Stimulated activated CD4-positive, alpha-beta T cell treated with anti-CD3 and anti-CD28 coated beads, Interleukin-12 subunit alpha, Interleukin-12 subunit beta, amount 100 ng/mL, for 4 hours (primary cell): ENCODE measurements at regions not wholly inside any gene's neighbourhood (a gene's known extent, or its start where the extent isn't known, plus 50 kb on each side); places are given as distances from the start of the nearest gene placed in this dataset.
"Not testable (repeated sequence)": the region's sequence is repeated elsewhere in the genome, so short reads cannot be mapped to it uniquely, and the experiment has no call there.

Source experiments
- DNase-seq: peaks from one replicate; pipeline ENCODE4 v3.0.0-alpha.2; 2020

- no peak for DNase-seq
Observed at GRCh38 chrY:12459965-12460364, 241.1 kb upstream of the USP9Y start.

GRCh38 chrY:12464155-12464554 lies 236.9 kb upstream of the USP9Y start:
- no peak for DNase-seq

- no peak for DNase-seq
Observed at GRCh38 chrY:12465706-12466105, 235.3 kb upstream of the USP9Y start.

- no peak for DNase-seq
Observed at GRCh38 chrY:12469081-12469480, 231.9 kb upstream of the USP9Y start.

GRCh38 chrY:12474472-12474871 lies 226.6 kb upstream of the USP9Y start:
- no peak for DNase-seq

- peak; percentile 21 for DNase-seq
Observed at GRCh38 chrY:12479382-12479781, 221.6 kb upstream of the USP9Y start.

- DNase-seq, result no peak
Observed at GRCh38 chrY:12483394-12483793, 217.6 kb upstream of the USP9Y start.

- no peak for DNase-seq
Observed at GRCh38 chrY:12490558-12491209, 210.3 kb upstream of the USP9Y start.

- DNase-seq, result no peak
Observed at GRCh38 chrY:12492218-12492617, 208.8 kb upstream of the USP9Y start.

GRCh38 chrY:12496007-12496406 lies 205.0 kb upstream of the USP9Y start:
- DNase-seq, result no peak

- DNase-seq, result no peak
Observed at GRCh38 chrY:12500096-12500495, 200.9 kb upstream of the USP9Y start.

GRCh38 chrY:12504028-12504427 lies 197.0 kb upstream of the USP9Y start:
- DNase-seq, result not testable (repeated sequence)

- no peak for DNase-seq
Observed at GRCh38 chrY:12517338-12517737, 183.7 kb upstream of the USP9Y start.

- DNase-seq, result no peak
Observed at GRCh38 chrY:12525206-12525605, 175.8 kb upstream of the USP9Y start.

- no peak for DNase-seq
Observed at GRCh38 chrY:12526362-12527063, 174.5 kb upstream of the USP9Y start.

- no peak for DNase-seq
Observed at GRCh38 chrY:12537226-12537854, 163.7 kb upstream of the USP9Y start.

- no peak for DNase-seq
Observed at GRCh38 chrY:12546746-12547420, 154.1 kb upstream of the USP9Y start.

GRCh38 chrY:12552471-12553283 lies 148.4 kb upstream of the USP9Y start:
- no peak for DNase-seq

- no peak for DNase-seq
Observed at GRCh38 chrY:12553909-12554308, 147.1 kb upstream of the USP9Y start.

- no peak for DNase-seq
Observed at GRCh38 chrY:12555005-12555404, 146.0 kb upstream of the USP9Y start.

- DNase-seq, result no peak
Observed at GRCh38 chrY:12559007-12559406, 142.0 kb upstream of the USP9Y start.

- no peak for DNase-seq
Observed at GRCh38 chrY:12576278-12576677, 124.8 kb upstream of the USP9Y start.
